CD8-positive, alpha-beta memory T cell (primary cell): ENCODE measurements at regions not wholly inside any gene's neighbourhood (a gene's known extent, or its start where the extent isn't known, plus 50 kb on each side); places are given as distances from the start of the nearest gene placed in this dataset.

Source experiments
- CTCF ChIA-PET: fragments of 350-600 bp; sonication (Branson Sonifier 250); formaldehyde crosslinking; loops from one replicate; lab custom pipeline; 2021; ENCODE audit warnings: antibody characterized with exemption; lab: Charles Lee
- POLR2A ChIA-PET: fragments of 350-600 bp; sonication (Branson Sonifier 250); formaldehyde crosslinking; loops from one replicate; lab custom pipeline; 2021; ENCODE audit warnings: antibody characterized with exemption; lab: Charles Lee
- DNase-seq, 5 donors: peaks; one replicate each; pipeline versions ENCODE4 v3.0.0 to v3.0.0-alpha.2; 2020 to 2022; ENCODE audit warnings: mixed read lengths in 1 of 5
- H3K27ac ChIP-seq: one replicate; pipeline ENCODE4 v1.7.0; 2013; ENCODE audit warnings: low read depth, mild to moderate bottlenecking, low read length, moderate library complexity
- H3K27me3 ChIP-seq: 2 replicates; pipeline ENCODE4 v1.7.0; 2013; ENCODE audit warnings: low read length, mild to moderate bottlenecking; ENCODE audit not compliant: insufficient read depth, poor library complexity, severe bottlenecking
- H3K36me3 ChIP-seq: 2 replicates; pipeline ENCODE4 v1.7.0; 2013; ENCODE audit warnings: mild to moderate bottlenecking, low read length, moderate library complexity; ENCODE audit not compliant: insufficient read depth
- H3K4me1 ChIP-seq: 2 replicates; pipeline ENCODE4 v1.7.0; 2013; ENCODE audit warnings: mild to moderate bottlenecking, low read length, moderate library complexity; ENCODE audit not compliant: insufficient read depth
- H3K4me3 ChIP-seq: 2 replicates; pipeline ENCODE4 v1.7.0; 2013; ENCODE audit warnings: mild to moderate bottlenecking, low read length
- H3K9me3 ChIP-seq: 2 replicates; pipeline ENCODE4 v1.7.0; 2013; ENCODE audit warnings: mild to moderate bottlenecking, low read length
- H3K27ac Mint-ChIP-seq, 8 donors: one replicate each; pipeline ENCODE4 v1.8.0; 2020 to 2021; ENCODE audit warnings: mixed read lengths in 8 of 8, mild to moderate bottlenecking in 6 of 8, inconsistent platforms in 3 of 8, moderate library complexity in 3 of 8
- H3K27me3 Mint-ChIP-seq, 2 donors: one replicate each; pipeline ENCODE4 v1.8.0; 2020 to 2021; ENCODE audit warnings: mixed read lengths in 2 of 2, mild to moderate bottlenecking in 1 of 2, moderate library complexity in 1 of 2
- H3K36me3 Mint-ChIP-seq, 3 donors: one replicate each; pipeline ENCODE4 v1.8.0; 2020 to 2021; ENCODE audit warnings: mixed read lengths in 3 of 3, inconsistent platforms in 1 of 3, mild to moderate bottlenecking in 1 of 3
- H3K4me1 Mint-ChIP-seq, 3 donors: one replicate each; pipeline ENCODE4 v1.8.0; 2020 to 2021; ENCODE audit warnings: mixed read lengths in 3 of 3, inconsistent platforms in 1 of 3, mild to moderate bottlenecking in 1 of 3
- H3K4me3 Mint-ChIP-seq, 7 donors: one replicate each; pipeline ENCODE4 v1.8.0; 2020 to 2021; ENCODE audit warnings: mixed read lengths in 7 of 7, mild to moderate bottlenecking in 6 of 7, moderate library complexity in 4 of 7, inconsistent platforms in 2 of 7
- H3K9me3 Mint-ChIP-seq, 5 donors: one replicate each; pipeline ENCODE4 v1.8.0; 2020 to 2022; ENCODE audit warnings: mixed read lengths in 5 of 5, mild to moderate bottlenecking in 3 of 5, moderate library complexity in 2 of 5, inconsistent platforms in 1 of 5

- H3K36me3 Mint-ChIP-seq = no peaks in the 10 kb centered on the region
- no peaks in the 10 kb centered on the region for H3K4me1 ChIP-seq
- H3K27me3 ChIP-seq = no peaks in the 10 kb centered on the region
- H3K9me3 ChIP-seq = no peaks in the 10 kb centered on the region
- no peak overlapping the region for H3K27ac Mint-ChIP-seq
- ChIA-PET CTCF (no interaction called here), POLR2A (no interaction called here)
- no peaks in the 10 kb centered on the region for H3K27me3 Mint-ChIP-seq
- no peak overlapping the region for H3K4me3 ChIP-seq
- H3K27ac ChIP-seq = no peak overlapping the region
- H3K4me1 Mint-ChIP-seq = no peaks in the 10 kb centered on the region
- no peaks in the 10 kb centered on the region for H3K36me3 ChIP-seq
- peaks cover 4 to 19% (median 5%) of the 10 kb centered on the region in 5 donors for H3K9me3 Mint-ChIP-seq
- DNase-seq = no peak
- H3K4me3 Mint-ChIP-seq = no peak overlapping the region
These were observed 399.8 kb upstream of the SLC8A1 start for GRCh38 chr2:40851661-40852060.

GRCh38 chr2:40859617-40860016, 407.7 kb upstream of the SLC8A1 start:
- H3K27me3 ChIP-seq = no peaks in the 10 kb centered on the region
- H3K27ac ChIP-seq = no peak overlapping the region
- POLR2A ChIA-PET = no interaction called here
- no peaks in the 10 kb centered on the region for H3K4me1 ChIP-seq
- CTCF ChIA-PET = no interaction called here
- Mint-ChIP-seq H3K27me3 (no peaks in the 10 kb centered on the region), H3K4me1 (no peaks in the 10 kb centered on the region), H3K27ac (peak overlapping the region in 1 of 8 donors; percentile 14), H3K4me3 (no peak overlapping the region), H3K9me3 (peaks cover 2 to 10% (median 6%) of the 10 kb centered on the region in 5 donors), H3K36me3 (no peaks in the 10 kb centered on the region)
- H3K9me3 ChIP-seq = no peaks in the 10 kb centered on the region
- no peaks in the 10 kb centered on the region for H3K36me3 ChIP-seq
- no peak for DNase-seq
- no peak overlapping the region for H3K4me3 ChIP-seq

DNA sequence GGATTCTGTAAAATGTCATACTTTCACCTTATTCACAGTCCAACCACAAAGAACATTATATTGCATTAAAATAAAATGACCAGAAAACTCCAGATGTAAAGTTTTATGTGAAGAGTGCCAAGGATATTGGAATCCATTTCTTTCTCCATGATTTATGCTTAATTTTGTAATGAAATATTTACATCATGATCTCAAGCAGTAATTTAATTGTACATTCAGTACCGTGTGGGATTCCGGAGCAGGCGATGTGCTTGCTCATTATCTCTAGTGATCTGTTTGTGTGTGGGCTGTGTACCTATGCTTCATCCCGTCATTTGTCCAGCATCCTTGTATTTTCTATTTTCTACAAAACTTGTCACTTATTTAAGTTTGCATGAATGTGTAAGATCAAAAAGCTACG, 415.9 kb upstream of the SLC8A1 start:
- DNase-seq = no peak
- Mint-ChIP-seq H3K4me1 (no peaks in the 10 kb centered on the region), H3K4me3 (no peak overlapping the region), H3K27me3 (no peaks in the 10 kb centered on the region), H3K36me3 (no peaks in the 10 kb centered on the region), H3K9me3 (peaks cover 0 to 8% (median 5%) of the 10 kb centered on the region in 5 donors), H3K27ac (no peak overlapping the region)
- no peak overlapping the region for H3K4me3 ChIP-seq
- H3K27me3 ChIP-seq = no peaks in the 10 kb centered on the region
- ChIA-PET CTCF (no interaction called here), POLR2A (no interaction called here)
- H3K27ac ChIP-seq = no peak overlapping the region
- H3K9me3 ChIP-seq = no peaks in the 10 kb centered on the region
- H3K36me3 ChIP-seq = no peaks in the 10 kb centered on the region
- H3K4me1 ChIP-seq = no peaks in the 10 kb centered on the region

GRCh38 chr2:40872580-40872979, 420.7 kb upstream of the SLC8A1 start:
- H3K36me3 Mint-ChIP-seq = no peaks in the 10 kb centered on the region
- H3K27ac ChIP-seq = no peak overlapping the region
- no peaks in the 10 kb centered on the region for H3K9me3 ChIP-seq
- no peaks in the 10 kb centered on the region for H3K27me3 Mint-ChIP-seq
- H3K4me3 Mint-ChIP-seq = no peak overlapping the region
- ChIA-PET CTCF (no interaction called here), POLR2A (no interaction called here)
- H3K4me1 Mint-ChIP-seq = no peaks in the 10 kb centered on the region
- no peaks in the 10 kb centered on the region for H3K27me3 ChIP-seq
- H3K4me3 ChIP-seq = no peak overlapping the region
- DNase-seq = no peak
- no peak overlapping the region for H3K27ac Mint-ChIP-seq
- H3K9me3 Mint-ChIP-seq = peaks cover 0 to 12% (median 4%) of the 10 kb centered on the region in 5 donors
- no peaks in the 10 kb centered on the region for H3K4me1 ChIP-seq
- H3K36me3 ChIP-seq = no peaks in the 10 kb centered on the region

GRCh38 chr2:40874380-40874779, 422.5 kb upstream of the SLC8A1 start:
- CTCF ChIA-PET = no interaction called here

GRCh38 chr2:40877734-40878288, 425.9 kb upstream of the SLC8A1 start:
- POLR2A ChIA-PET = no interaction called here
- no peaks in the 10 kb centered on the region for H3K27me3 Mint-ChIP-seq
- no peak overlapping the region for H3K27ac Mint-ChIP-seq
- no peaks in the 10 kb centered on the region for H3K4me1 Mint-ChIP-seq
- H3K36me3 Mint-ChIP-seq = no peaks in the 10 kb centered on the region
- no peak overlapping the region for H3K4me3 ChIP-seq
- H3K27me3 ChIP-seq = no peaks in the 10 kb centered on the region
- H3K4me3 Mint-ChIP-seq = no peak overlapping the region
- CTCF ChIA-PET = no interaction called here
- H3K36me3 ChIP-seq = no peaks in the 10 kb centered on the region
- no peaks in the 10 kb centered on the region for H3K4me1 ChIP-seq
- H3K9me3 ChIP-seq = no peaks in the 10 kb centered on the region
- DNase-seq = no peak
- H3K27ac ChIP-seq = no peak overlapping the region
- H3K9me3 Mint-ChIP-seq = peaks cover 0 to 15% (median 2%) of the 10 kb centered on the region in 5 donors

More at GRCh38 chr2:40874380-40874779, 422.5 kb upstream of the SLC8A1 start:
- Mint-ChIP-seq H3K9me3 (peaks cover 0 to 9% (median 4%) of the 10 kb centered on the region in 5 donors), H3K27me3 (no peaks in the 10 kb centered on the region), H3K4me3 (no peak overlapping the region), H3K4me1 (no peaks in the 10 kb centered on the region), H3K36me3 (no peaks in the 10 kb centered on the region), H3K27ac (no peak overlapping the region)
- Histone ChIP-seq H3K36me3 (no peaks in the 10 kb centered on the region), H3K4me1 (no peaks in the 10 kb centered on the region), H3K27ac (no peak overlapping the region), H3K4me3 (no peak overlapping the region), H3K27me3 (no peaks in the 10 kb centered on the region), H3K9me3 (no peaks in the 10 kb centered on the region)
- no peak for DNase-seq
- POLR2A ChIA-PET = no interaction called here

DNA sequence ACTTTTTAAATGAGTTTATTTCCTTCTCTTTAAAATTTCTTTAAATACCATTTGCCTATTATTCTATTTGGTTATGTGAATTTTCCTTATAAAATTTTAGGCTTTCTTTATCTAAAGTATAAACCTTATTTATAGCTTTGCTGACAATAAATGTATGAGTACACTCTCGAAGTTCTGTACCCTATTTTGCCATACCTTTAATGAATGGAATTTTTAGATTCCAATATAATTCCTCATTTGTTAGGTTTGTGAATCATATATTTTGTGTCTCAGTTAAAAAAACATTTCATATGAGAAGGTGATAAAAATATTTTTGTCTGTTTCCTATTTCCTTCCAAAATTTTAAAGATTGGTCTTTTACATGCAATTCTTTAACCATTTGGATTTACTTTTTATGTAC, 427.4 kb upstream of the SLC8A1 start:
- Mint-ChIP-seq H3K4me1 (no peaks in the 10 kb centered on the region), H3K27me3 (no peaks in the 10 kb centered on the region), H3K27ac (no peak overlapping the region), H3K36me3 (no peaks in the 10 kb centered on the region), H3K4me3 (no peak overlapping the region), H3K9me3 (peaks cover 0 to 26% (median 2%) of the 10 kb centered on the region in 5 donors)
- H3K27ac ChIP-seq = no peak overlapping the region
- H3K27me3 ChIP-seq = no peaks in the 10 kb centered on the region
- H3K4me3 ChIP-seq = no peak overlapping the region
- no peaks in the 10 kb centered on the region for H3K4me1 ChIP-seq
- H3K9me3 ChIP-seq = no peaks in the 10 kb centered on the region
- no peaks in the 10 kb centered on the region for H3K36me3 ChIP-seq
- no peak for DNase-seq
- CTCF ChIA-PET = no interaction called here
- POLR2A ChIA-PET = no interaction called here

- ChIA-PET CTCF (no interaction called here), POLR2A (no interaction called here)
- H3K36me3 Mint-ChIP-seq = no peaks in the 10 kb centered on the region
These were observed 434.2 kb upstream of the SLC8A1 start for GRCh38 chr2:40886100-40886499.

More at GRCh38 chr2:40886100-40886499, 434.2 kb upstream of the SLC8A1 start:
- Mint-ChIP-seq H3K27me3 (no peaks in the 10 kb centered on the region), H3K4me3 (no peak overlapping the region), H3K9me3 (peaks cover 0 to 28% (median 7%) of the 10 kb centered on the region in 5 donors), H3K27ac (no peak overlapping the region), H3K4me1 (no peaks in the 10 kb centered on the region)
- no peaks in the 10 kb centered on the region for H3K9me3 ChIP-seq
- no peaks in the 10 kb centered on the region for H3K4me1 ChIP-seq
- no peaks in the 10 kb centered on the region for H3K27me3 ChIP-seq
- no peak overlapping the region for H3K27ac ChIP-seq
- H3K4me3 ChIP-seq = no peak overlapping the region
- DNase-seq = no peak
- no peaks in the 10 kb centered on the region for H3K36me3 ChIP-seq
